GM11168 (cell line): ENCODE measurements at regions not wholly inside any gene's neighbourhood (a gene's known extent, or its start where the extent isn't known, plus 50 kb on each side); places are given as distances from the start of the nearest gene placed in this dataset.
"Not testable (repeated sequence)": the region's sequence is repeated elsewhere in the genome, so short reads cannot be mapped to it uniquely, and the experiment has no call there.

ENCODE experiments used
- in situ Hi-C: fragments of 300-500 bp; cut with MboI; formaldehyde crosslinking; loops from one replicate; pipeline ENCODE4 v1.12.0; 2022; ENCODE audit warnings: low sequenced_read_pairs; ENCODE audit not compliant: unreplicated experiment

- in situ Hi-C loops = not testable (repeated sequence)
These were observed 330.1 kb upstream of the AR start for GRCh38 chrX:67213686-67214085.

GRCh38 chrX:67207912-67208311 is 335.9 kb upstream of the AR start:
- in situ Hi-C loops = no loop called here

- in situ Hi-C loops = no loop called here
These were observed 384.4 kb upstream of the AR start for GRCh38 chrX:67159437-67159836.

- in situ Hi-C loops = no loop called here
These were observed 429.2 kb upstream of the AR start for GRCh38 chrX:67114635-67115034.

- in situ Hi-C loops = no loop called here
These were observed 438.1 kb upstream of the AR start for GRCh38 chrX:67105758-67106116.

- in situ Hi-C loops = no loop called here
These were observed 438.7 kb upstream of the AR start for GRCh38 chrX:67104982-67105757.

GRCh38 chrX:67100031-67100884 is 443.6 kb upstream of the AR start:
- in situ Hi-C loops = no loop called here

- in situ Hi-C loops = no loop called here
These were observed 449.8 kb upstream of the AR start for GRCh38 chrX:67094061-67094460.

GRCh38 chrX:67050760-67051159 is 411.9 kb upstream of the EDA2R start:
- in situ Hi-C loops = no loop called here

GRCh38 chrX:67044866-67045265 is 406.0 kb upstream of the EDA2R start:
- in situ Hi-C loops = no loop called here

- in situ Hi-C loops = no loop called here
These were observed 405.3 kb upstream of the EDA2R start for GRCh38 chrX:67044029-67044653.

- in situ Hi-C loops = no loop called here
These were observed 365.6 kb upstream of the EDA2R start for GRCh38 chrX:67004451-67004850.

- in situ Hi-C loops = no loop called here
These were observed 355.9 kb upstream of the EDA2R start for GRCh38 chrX:66994729-66995128.

- in situ Hi-C loops = not testable (repeated sequence)
These were observed 353.2 kb upstream of the EDA2R start for GRCh38 chrX:66992077-66992476.

- in situ Hi-C loops = no loop called here
These were observed 349.5 kb upstream of the EDA2R start for GRCh38 chrX:66988331-66988730.

- in situ Hi-C loops = no loop called here
These were observed 322.8 kb upstream of the EDA2R start for GRCh38 chrX:66961665-66962064.

GRCh38 chrX:66931713-66932112 is 292.8 kb upstream of the EDA2R start:
- in situ Hi-C loops = no loop called here

GRCh38 chrX:66930516-66930915 is 291.6 kb upstream of the EDA2R start:
- in situ Hi-C loops = not testable (repeated sequence)

- in situ Hi-C loops = no loop called here
These were observed 281.4 kb upstream of the EDA2R start for GRCh38 chrX:66920296-66920695.

- in situ Hi-C loops = no loop called here
These were observed 280.5 kb upstream of the EDA2R start for GRCh38 chrX:66919280-66919832.

GRCh38 chrX:66918511-66918910 is 279.6 kb upstream of the EDA2R start:
- in situ Hi-C loops = no loop called here
